ENCODE measurements at regions not wholly inside any gene's neighbourhood (a gene's known extent, or its start where the extent isn't known, plus 50 kb on each side); places are given as distances from the start of the nearest gene placed in this dataset.

GRCh38 chr2:78586316-78586715 lies 439.2 kb upstream of the REG3G start:
- intact Hi-C loops (cut with DNase I): no loop called here
- ATAC-seq (ENCODE audit: poor library complexity): no peak
- DNase-seq: no peak

GRCh38 chr2:78589871-78590270 lies 435.6 kb upstream of the REG3G start:
- DNase-seq: no peak
- ATAC-seq (ENCODE audit: poor library complexity): no peak
- intact Hi-C loops (cut with DNase I): no loop called here

DNA sequence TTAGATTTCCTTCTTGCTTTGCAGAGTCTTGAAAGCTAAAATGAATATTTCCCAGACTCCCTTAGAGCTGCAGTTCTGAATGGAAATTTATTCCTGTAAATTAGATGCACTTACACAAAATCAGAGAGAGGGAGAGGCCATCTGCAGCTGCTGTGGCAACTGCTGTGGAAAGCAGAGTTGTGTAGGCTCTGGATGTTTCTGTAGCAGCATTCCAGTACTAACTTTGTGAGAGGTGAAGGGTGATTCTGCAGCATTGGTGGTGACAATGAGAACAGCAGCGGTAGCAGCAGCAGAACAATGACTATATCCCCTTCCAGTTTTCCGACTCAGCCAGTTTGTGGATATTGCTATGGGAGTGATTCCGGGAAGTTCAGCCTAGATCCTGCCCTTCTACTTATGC lies 433.0 kb upstream of the REG3G start:
- intact Hi-C loops (cut with DNase I): no loop called here
- ATAC-seq (ENCODE audit: poor library complexity): no peak
- DNase-seq: no peak

DNA sequence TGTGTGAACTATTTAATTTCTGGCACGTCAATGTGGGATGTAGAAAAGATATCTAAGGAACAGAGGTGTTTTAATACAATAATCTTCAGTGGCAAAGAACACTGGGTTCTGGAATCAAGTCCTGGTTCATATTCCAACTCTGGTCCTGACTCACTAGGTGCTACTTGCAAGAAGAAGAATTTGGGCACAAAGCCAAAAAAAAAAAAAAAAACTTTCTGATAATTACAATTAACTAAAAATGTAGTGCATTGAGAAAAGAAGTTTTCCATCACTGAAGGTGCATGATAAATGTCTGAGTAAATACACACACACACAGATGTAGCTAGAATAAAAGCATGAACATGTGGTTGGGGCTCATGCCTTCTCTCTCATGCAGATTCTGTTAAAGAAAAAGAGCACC lies 424.4 kb upstream of the REG3G start:
- no peak for ATAC-seq (ENCODE audit: poor library complexity)
- DNase-seq: no peak
- intact Hi-C loops (cut with DNase I): no loop called here

DNA sequence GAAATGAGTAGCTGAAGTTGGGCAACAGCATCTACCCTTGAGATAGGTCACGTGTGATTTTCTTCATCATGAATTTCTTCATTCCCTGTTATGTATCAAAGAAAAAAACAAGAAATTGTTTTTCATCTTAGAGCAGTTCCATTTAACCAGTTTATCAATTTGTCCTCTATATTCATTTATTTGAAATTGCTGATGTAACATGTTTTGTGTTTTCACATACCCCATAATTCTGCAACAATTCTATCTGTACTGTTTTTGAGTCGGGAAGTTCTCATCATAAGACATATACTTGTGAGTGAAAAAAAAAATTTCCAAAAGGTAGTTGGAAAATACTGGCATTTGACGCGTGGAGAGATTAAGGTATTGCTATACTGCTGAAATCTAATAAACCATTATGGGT lies 422.6 kb upstream of the REG3G start:
- ATAC-seq (ENCODE audit: poor library complexity) (no peak), DNase-seq (no peak)
- intact Hi-C loops (cut with DNase I): no loop called here

DNA sequence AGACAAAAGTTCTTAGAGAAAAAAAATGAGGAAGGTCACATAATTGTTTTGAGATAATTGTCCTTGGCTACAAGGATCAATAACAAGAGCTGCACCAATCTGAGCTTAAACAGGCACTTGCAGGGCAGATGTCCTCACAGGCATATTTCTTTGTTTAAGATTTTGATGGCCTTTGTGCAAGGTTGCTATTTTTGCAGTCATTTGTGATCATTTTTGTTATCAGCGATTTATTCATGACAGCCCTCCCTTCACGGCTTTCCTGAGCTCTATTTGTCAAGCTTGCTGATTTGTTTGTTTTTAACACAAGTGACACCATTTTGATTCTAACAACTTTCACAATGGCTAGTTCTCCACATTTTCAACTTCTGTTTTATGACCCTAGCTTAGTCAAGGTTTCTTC lies 418.6 kb upstream of the REG3G start:
- ATAC-seq (ENCODE audit: poor library complexity) (no peak), DNase-seq (no peak)
- intact Hi-C loops (cut with DNase I): no loop called here

GRCh38 chr2:78614726-78615125 lies 410.8 kb upstream of the REG3G start:
- ATAC-seq (ENCODE audit: poor library complexity) (no peak), DNase-seq (no peak)
- intact Hi-C loops (cut with DNase I): no loop called here

GRCh38 chr2:78615956-78616355 lies 409.5 kb upstream of the REG3G start:
- no peak for DNase-seq
- no peak for ATAC-seq (ENCODE audit: poor library complexity)
- intact Hi-C loops (cut with DNase I): no loop called here

GRCh38 chr2:78634425-78634824 lies 391.1 kb upstream of the REG3G start:
- intact Hi-C loops (cut with DNase I): no loop called here
- DNase-seq: no peak
- ATAC-seq (ENCODE audit: poor library complexity): no peak

GRCh38 chr2:78644854-78645253 lies 380.6 kb upstream of the REG3G start:
- intact Hi-C loops (cut with DNase I): no loop called here
- ATAC-seq (ENCODE audit: poor library complexity): no peak

GRCh38 chr2:78646533-78647364 lies 378.8 kb upstream of the REG3G start:
- intact Hi-C loops (cut with DNase I): no loop called here
- no peak for DNase-seq
- no peak for ATAC-seq (ENCODE audit: poor library complexity)

More at GRCh38 chr2:78644854-78645253, 380.6 kb upstream of the REG3G start:
- DNase-seq: no peak

GRCh38 chr2:78648558-78648957 lies 376.9 kb upstream of the REG3G start:
- intact Hi-C loops (cut with DNase I): no loop called here
- no peak for DNase-seq

GRCh38 chr2:78654941-78655340 lies 370.6 kb upstream of the REG3G start:
- intact Hi-C loops (cut with DNase I): no loop called here
- DNase-seq: no peak

More at GRCh38 chr2:78648558-78648957, 376.9 kb upstream of the REG3G start:
- no peak for ATAC-seq (ENCODE audit: poor library complexity)

GRCh38 chr2:78676921-78677696 lies 348.4 kb upstream of the REG3G start:
- intact Hi-C loops (cut with DNase I): no loop called here
- ATAC-seq (ENCODE audit: poor library complexity): no peak
- no peak for DNase-seq

More at GRCh38 chr2:78654941-78655340, 370.6 kb upstream of the REG3G start:
- ATAC-seq (ENCODE audit: poor library complexity): no peak

DNA sequence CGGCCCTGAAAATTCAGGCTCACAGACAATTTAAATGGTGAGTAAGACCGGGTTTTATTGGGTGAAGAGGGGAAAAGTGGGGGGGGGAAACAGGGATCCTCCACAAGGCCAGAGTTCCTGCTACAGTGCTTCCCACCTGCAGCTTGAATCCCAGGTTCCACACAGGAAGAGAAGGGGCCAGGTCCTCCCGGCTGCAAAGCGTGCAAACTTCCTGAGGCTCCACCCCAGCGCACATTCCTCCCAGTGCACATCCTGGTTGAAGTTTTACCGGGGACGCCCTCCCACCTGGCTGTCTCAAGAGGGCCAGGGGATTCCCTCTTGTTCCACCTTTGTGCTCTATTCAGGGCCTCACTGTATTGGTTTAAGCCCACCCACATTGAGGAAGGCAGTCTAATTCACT lies 347.7 kb upstream of the REG3G start:
- intact Hi-C loops (cut with DNase I): no loop called here
- ATAC-seq (ENCODE audit: poor library complexity): no peak

GRCh38 chr2:78681386-78681785 lies 344.1 kb upstream of the REG3G start:
- ATAC-seq (ENCODE audit: poor library complexity) (no peak), DNase-seq (no peak)
- intact Hi-C loops (cut with DNase I): no loop called here

More for the DNA sequence above, 347.7 kb upstream of the REG3G start:
- DNase-seq: no peak

DNA sequence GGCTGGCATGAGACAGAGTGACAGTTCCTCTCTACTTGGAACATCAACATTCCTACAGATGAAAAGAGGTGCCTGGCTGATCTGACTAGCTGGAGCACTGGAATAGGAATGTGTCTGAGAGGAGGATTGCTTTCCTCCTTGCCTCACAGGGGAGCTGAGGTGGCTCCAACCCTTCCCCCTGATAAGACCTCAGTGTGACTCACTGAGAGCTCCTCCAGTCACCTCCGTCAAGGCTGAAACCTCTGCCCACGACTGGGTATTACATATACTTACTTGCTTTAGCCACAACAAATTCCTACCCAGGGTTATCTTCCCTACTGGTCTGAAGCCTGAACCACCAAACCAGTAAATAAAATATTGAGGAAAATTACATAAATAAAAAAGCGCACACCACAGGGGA lies 342.7 kb upstream of the REG3G start:
- intact Hi-C loops (cut with DNase I): no loop called here

DNA sequence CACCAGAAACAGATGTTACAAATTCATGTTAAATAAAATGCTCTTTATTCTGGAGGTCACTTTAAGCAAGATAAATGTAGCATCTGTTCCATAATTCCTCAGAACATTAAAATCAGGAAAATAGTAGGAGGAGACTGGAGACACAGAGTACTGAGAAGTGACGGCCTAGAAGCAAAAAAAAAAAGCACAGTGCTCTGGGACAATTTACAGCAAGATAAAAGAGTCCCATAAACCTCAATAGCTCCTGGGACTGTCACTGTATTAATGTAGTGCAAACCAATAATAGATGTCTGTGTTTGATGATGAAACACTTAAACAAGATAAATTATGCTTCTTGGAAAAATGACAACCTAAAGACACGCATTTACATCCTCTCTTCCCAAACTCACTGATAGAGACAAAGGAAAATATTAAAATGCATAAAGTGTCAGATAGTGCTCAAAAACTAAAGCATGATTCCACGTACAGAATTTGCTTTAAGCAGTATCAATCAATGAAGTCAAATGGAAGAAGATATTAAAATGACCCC lies 338.8 kb upstream of the REG3G start:
- no peak for DNase-seq
- intact Hi-C loops (cut with DNase I): no loop called here
- ATAC-seq (ENCODE audit: poor library complexity): no peak

More for the DNA sequence above, 342.7 kb upstream of the REG3G start:
- DNase-seq (no peak), ATAC-seq (ENCODE audit: poor library complexity) (no peak)

DNA sequence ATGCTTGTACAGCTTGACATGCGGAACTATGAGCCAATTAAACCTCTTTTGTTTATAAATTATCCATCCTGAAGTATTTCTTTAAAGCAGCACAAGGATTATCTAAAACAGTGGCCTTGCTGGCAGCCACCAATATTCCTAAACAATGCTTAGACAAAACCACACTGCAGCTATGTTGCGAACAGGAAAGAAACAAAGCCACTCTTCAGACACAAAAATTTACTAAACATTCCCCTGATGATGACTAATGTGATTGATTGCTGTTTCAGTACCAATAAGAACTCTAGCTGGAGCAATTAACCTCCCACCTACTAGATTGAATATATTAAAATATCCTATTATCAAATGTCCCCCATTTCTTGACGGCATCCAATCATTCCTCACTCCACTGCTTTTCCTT lies 325.8 kb upstream of the REG3G start:
- DNase-seq (no peak), ATAC-seq (ENCODE audit: poor library complexity) (no peak)
- intact Hi-C loops (cut with DNase I): no loop called here

- DNase-seq (no peak), ATAC-seq (ENCODE audit: poor library complexity) (no peak)
- intact Hi-C loops (cut with DNase I): no loop called here
These were observed 324.0 kb upstream of the REG3G start for GRCh38 chr2:78701546-78701945.

Measured in Right ventricle myocardium superior (tissue), 1 donor.